GM20000 (cell line): ENCODE measurements at regions not wholly inside any gene's neighbourhood (a gene's known extent, or its start where the extent isn't known, plus 50 kb on each side); places are given as distances from the start of the nearest gene placed in this dataset.
"Not testable (repeated sequence)": the region's sequence is repeated elsewhere in the genome, so short reads cannot be mapped to it uniquely, and the experiment has no call there.

ENCODE experiments used
- DNase-seq: peaks from one replicate; pipeline ENCODE4 v3.0.0; 2012; ENCODE audit warnings: low spot score
- CTCF ChIP-seq: IDR thresholded peaks from 2 replicates; pipeline ENCODE4 v1.5.1; 2012; ENCODE audit warnings: mild to moderate bottlenecking, control low read depth; ENCODE audit errors: extremely low read depth, missing control alignments

GRCh38 chr2:166766220-166766619, 122.1 kb upstream of the XIRP2 start:
- no peak for DNase-seq
- TF ChIP-seq CTCF: no peak

- no peak for DNase-seq
- no peak for TF ChIP-seq CTCF
These were observed 123.1 kb upstream of the XIRP2 start for GRCh38 chr2:166765141-166765540.

DNA sequence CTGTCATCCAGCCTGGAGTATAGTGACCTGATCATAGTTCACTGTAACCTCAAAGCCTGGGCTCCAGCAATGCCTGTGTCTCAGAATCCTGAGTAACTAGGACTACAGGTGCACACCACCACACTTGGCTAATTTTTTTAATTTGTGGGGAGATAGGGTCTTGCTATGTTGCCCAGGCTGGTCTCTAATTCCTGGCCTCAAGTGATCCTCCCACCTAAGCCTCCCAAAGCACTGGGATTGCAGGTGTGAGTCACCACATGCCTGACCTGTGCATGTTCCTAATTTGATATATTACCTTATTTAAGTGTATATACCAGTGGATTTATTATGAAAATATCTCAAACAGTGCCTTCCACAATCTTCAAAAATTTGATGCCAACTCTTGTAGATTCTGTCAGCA, 123.6 kb upstream of the XIRP2 start:
- TF ChIP-seq CTCF: no peak
- no peak for DNase-seq

DNA sequence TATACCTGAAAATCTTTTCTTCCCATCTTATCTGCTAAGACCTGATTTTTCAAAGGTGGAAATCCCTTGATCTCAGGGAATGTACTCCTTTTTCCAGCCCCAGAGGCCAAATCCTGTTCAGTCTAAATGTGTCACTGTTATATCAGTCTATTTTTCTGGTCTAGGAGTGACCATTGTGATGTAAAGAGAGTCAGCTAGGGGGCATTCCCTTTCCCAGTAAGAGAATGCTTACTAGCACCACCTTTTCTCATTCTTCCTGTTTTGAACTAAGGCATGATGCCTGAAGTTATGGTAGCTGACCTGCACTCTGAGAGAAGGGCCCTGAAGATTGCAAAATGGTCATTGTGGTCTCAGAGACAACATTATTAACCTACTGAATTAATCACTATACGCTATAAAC, 124.1 kb upstream of the XIRP2 start:
- no peak for TF ChIP-seq CTCF
- no peak for DNase-seq

- DNase-seq: no peak
These were observed 125.5 kb upstream of the XIRP2 start for GRCh38 chr2:166762746-166763145.

GRCh38 chr2:166758956-166759355, 129.3 kb upstream of the XIRP2 start:
- no peak for TF ChIP-seq CTCF
- no peak for DNase-seq

More at GRCh38 chr2:166762746-166763145, 125.5 kb upstream of the XIRP2 start:
- no peak for TF ChIP-seq CTCF

GRCh38 chr2:166750624-166751023, 137.7 kb upstream of the XIRP2 start:
- TF ChIP-seq CTCF: no peak
- no peak for DNase-seq

DNA sequence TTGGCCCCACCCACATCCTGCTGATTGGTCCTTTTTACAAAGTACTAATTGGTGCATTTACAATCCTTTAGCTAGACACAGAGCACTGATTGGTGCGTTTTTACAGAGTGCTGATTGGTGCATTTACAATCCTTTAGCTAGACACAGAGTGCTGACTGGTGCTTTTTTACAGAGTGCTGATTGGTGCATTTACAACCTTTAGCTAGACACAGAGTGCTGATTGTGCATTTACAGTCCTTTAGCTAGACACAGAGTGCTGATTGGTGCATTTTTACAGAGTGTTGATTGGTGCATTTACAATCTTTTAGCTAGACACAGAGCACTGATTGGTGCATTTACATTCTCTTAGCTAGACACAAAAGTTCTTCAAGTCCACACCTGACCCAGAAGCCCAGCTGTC, 144.2 kb upstream of the XIRP2 start:
- not testable (repeated sequence) for DNase-seq

GRCh38 chr2:166743482-166743881, 144.8 kb upstream of the XIRP2 start:
- not testable (repeated sequence) for DNase-seq
